ENCODE measurements at regions not wholly inside any gene's neighbourhood (a gene's known extent, or its start where the extent isn't known, plus 50 kb on each side); places are given as distances from the start of the nearest gene placed in this dataset.

- TF ChIP-seq CREB1 (CRISPR knock-in tag; IDR thresholded peaks at IDR 0.05; ENCODE audit: low read depth) (no peak), STAT1 (IDR thresholded peaks at IDR 0.05; ENCODE audit: unreplicated experiment) (no peak)
Measured at GRCh38 chr7:125025620-125026019, 96.0 kb upstream of the POT1 start (continued).

GRCh38 chr7:125020801-125021200 is 91.2 kb upstream of the POT1 start:
- H2AFZ ChIP-seq = no peak overlapping the region

More at GRCh38 chr7:125020801-125021200, 91.2 kb upstream of the POT1 start:
- no peak overlapping the region for H3K4me3 Mint-ChIP-seq
- no peaks in the 10 kb centered on the region; the same call in 1 of the 2 replicates for H3K9me2 ChIP-seq (ENCODE audit: insufficient read depth)
- no peaks in the 10 kb centered on the region for H3K36me3 Mint-ChIP-seq (ENCODE audit: low read depth)
- H3K27ac Mint-ChIP-seq = no peak overlapping the region
- H3K79me2 ChIP-seq (replicated peaks; ENCODE audit: insufficient read depth) = no peaks in the 10 kb centered on the region
- H3K27ac ChIP-seq (ENCODE audit: low read depth) = no peak overlapping the region
- H3F3A ChIP-seq (replicated peaks; ENCODE audit: low read depth) = no peaks in the 10 kb centered on the region
- H3K4me2 ChIP-seq = no peak overlapping the region
- H3K4me1 ChIP-seq (ENCODE audit: insufficient read depth) = no peaks in the 10 kb centered on the region
- no peaks in the 10 kb centered on the region for H4K20me1 ChIP-seq (replicated peaks; ENCODE audit: insufficient read depth)
- H3K36me3 ChIP-seq (ENCODE audit: insufficient read depth) = no peaks in the 10 kb centered on the region
- H3K27me3 ChIP-seq (ENCODE audit: insufficient read depth) = no peaks in the 10 kb centered on the region
- no peaks in the 10 kb centered on the region for H3K4me1 Mint-ChIP-seq
- no peaks in the 10 kb centered on the region for H3K9me3 Mint-ChIP-seq
- H3K4me3 ChIP-seq = no peak overlapping the region
- no peak for TF ChIP-seq ZNF331 (CRISPR knock-in tag; IDR thresholded peaks at IDR 0.05; ENCODE audit: low read depth)
- no peak for TF ChIP-seq CTCF (conservative IDR thresholded peaks at IDR 0.05; ENCODE audit: low read depth in 2 of 2)
- TF ChIP-seq ZNF462 (CRISPR knock-in tag; IDR thresholded peaks at IDR 0.05) = no peak
- no peak for TF ChIP-seq ETS1 (IDR thresholded peaks at IDR 0.05)
- no peak for TF ChIP-seq REST (IDR thresholded peaks at IDR 0.05; ENCODE audit: unreplicated experiment)
- TF ChIP-seq JUNB (IDR thresholded peaks at IDR 0.05; ENCODE audit: unreplicated experiment) = no peak
- no peak for TF ChIP-seq POLR2AphosphoS5 (IDR thresholded peaks at IDR 0.05; ENCODE audit: low read depth)
- no peak for TF ChIP-seq CREB1 (CRISPR knock-in tag; IDR thresholded peaks at IDR 0.05; ENCODE audit: low read depth)
- no peak for TF ChIP-seq ZNF114 (CRISPR knock-in tag; IDR thresholded peaks at IDR 0.05)
- no peak for TF ChIP-seq STAT1 (IDR thresholded peaks at IDR 0.05; ENCODE audit: unreplicated experiment)
- TF ChIP-seq EZH2 (IDR thresholded peaks at IDR 0.05; ENCODE audit: low read depth, unreplicated experiment) = no peak
- no peak for TF ChIP-seq EZH2phosphoT487 (IDR thresholded peaks at IDR 0.05; ENCODE audit: unreplicated experiment)
- no peak for TF ChIP-seq NANOG (IDR thresholded peaks at IDR 0.05; ENCODE audit: borderline replicate concordance)
- DNase-seq (ENCODE audit: low spot score) (no peak), ATAC-seq (no peak)
- peaks cover under 1% of the 10 kb centered on the region for H3K27me3 Mint-ChIP-seq (ENCODE audit: insufficient read depth, low read depth, poor library complexity)

Data from GM23338 (cell line).